HG03432 (cell line): ENCODE measurements at regions not wholly inside any gene's neighbourhood (a gene's known extent, or its start where the extent isn't known, plus 50 kb on each side); places are given as distances from the start of the nearest gene placed in this dataset.
A peak's percentile ranks its signal among the peaks of the same experiment; 100 is the strongest.

ENCODE experiments used
- ATAC-seq: cut with Tn5 transposase; IDR thresholded peaks from one replicate; pipeline ENCODE4 v1.9.1; 2021; ENCODE audit warnings: mild to moderate bottlenecking, moderate library complexity; ENCODE audit not compliant: unreplicated experiment

DNA sequence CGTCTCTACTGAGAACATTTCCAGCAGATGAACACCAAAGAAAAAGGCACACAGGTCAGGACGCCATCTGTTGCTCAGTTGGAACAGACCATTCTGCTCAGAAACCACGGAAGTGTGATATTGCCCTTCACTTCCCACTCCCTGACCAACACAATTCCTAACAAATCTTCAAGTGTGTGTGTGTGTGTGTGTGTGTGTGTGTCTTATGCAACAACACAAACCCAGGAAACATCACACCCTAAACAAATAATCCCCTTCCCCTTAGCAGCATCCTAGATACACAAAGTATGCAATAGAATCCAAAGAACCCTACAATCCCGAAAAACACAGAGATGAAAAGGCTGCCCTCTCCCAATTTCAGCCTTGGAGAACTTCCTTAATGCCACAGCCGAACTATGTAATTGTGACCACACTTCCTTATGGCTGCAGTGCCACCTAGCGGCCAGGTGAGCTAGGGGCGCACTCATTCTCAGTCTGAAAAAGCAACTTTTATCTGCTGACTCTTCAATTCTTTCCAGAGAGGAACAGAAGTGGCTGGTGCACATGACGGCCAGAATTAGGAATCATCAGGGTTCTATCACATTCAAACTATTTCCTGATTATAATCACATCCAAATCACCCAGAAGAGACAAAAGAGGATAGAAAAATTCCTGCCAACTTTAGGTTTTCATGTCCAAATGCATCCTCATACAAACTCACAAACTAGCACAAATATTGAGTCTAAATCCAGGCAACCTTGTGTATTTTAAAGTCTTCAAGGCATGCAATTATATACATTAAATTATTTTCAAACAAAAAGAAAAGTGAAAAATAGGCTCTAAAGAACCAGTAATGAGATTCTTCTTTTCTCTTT lies 164.9 kb downstream of the DHX15 start:
- peak; percentile 91 for ATAC-seq

DNA sequence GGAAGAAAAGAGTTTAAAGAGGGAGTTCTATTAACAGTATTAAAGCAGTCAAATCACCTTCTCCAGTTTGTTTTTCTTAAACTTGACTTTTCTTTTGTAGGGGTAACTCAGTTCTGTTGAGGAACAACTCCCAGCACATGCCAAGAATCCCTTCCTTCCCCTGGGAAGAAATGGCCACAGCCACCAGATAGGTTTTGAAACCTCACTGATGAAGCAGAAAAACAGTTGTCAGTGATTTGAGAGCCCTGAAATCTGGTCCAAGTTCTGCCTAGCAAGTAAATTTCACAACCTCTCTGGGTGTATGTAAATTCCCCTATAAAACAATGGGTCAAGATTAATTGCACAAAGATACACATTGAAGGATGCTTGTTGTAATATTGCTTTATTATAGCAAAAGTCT lies 167.1 kb downstream of the DHX15 start:
- ATAC-seq: no peak

DNA sequence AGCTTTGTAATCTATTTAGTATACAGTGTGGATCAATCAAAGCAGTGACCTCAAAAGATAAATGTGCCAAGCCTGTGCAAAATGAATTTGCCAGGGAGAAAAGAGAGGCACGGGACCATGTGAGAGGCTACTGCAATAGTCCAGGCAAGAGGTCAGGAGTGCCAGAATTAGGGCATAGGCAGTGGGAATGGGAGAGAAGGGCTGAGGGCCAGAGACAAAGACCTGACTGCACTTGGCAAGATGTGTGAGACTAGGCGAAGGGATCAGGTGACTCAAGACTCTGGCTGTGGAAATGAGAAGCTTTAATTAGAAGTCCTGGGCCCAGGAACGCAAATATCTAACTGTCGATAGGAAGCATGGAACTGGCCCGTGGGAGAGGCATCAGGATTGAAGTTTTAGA lies 168.1 kb downstream of the DHX15 start:
- ATAC-seq: no peak

DNA sequence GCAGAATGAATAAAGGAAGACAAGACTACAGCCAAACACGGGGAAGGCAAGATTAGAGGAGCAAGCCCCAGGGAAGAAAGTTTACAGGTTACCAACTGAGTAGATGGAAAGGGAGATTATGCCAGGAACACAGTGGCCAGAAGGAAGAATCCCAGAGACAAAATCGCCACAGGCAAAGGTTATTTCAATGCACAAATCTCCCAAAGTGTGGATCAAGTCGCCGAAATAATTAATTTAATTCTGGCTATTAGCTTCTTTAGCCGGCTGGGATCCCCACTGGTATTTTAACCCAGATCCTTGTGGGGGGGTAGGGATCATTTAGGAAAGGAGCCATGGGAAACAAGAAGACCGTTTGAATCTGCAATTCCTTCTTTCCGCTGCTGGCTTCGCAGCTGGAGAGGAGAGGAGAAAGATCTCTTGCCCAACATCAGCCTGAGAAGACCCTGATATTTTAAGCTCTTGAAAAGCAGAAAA lies 171.0 kb downstream of the DHX15 start:
- no peak for ATAC-seq

DNA sequence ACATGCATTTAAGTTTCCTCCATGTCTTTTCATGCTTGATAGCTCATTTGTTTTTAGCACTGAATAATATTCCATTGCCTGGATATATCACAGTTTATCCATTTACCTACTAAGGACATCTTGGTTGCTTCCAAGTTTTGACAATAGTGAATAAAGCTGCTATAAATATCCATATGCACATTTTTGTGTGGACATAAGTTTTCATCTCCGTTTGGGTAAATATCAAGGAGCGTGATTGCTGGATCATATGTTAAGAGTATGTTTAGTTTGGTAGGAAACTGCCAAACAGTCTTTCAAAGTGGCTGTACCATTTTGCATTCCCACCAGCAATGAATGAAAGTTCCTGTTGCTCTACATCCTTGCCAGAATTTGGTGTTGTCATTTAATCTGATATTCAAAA lies 172.5 kb downstream of the DHX15 start:
- no peak for ATAC-seq

DNA sequence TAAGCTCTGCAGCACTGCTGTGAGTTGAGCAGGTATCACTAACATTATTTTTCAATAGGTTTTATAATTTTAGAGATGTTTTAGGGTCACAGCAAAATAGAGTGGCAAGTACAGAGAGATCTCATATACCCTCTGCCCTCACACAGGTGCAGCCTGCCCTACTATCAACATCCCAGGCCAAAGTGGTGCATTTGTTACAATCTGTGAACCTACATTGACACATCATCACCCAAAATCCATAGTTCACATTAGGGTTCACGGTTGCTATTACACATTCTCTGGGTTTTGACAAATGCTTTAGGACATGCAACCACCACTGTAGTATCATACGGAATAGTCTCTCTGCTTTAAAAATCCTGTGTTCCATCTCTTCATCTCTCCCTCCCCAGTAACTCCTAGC lies 173.1 kb downstream of the DHX15 start:
- ATAC-seq: no peak

DNA sequence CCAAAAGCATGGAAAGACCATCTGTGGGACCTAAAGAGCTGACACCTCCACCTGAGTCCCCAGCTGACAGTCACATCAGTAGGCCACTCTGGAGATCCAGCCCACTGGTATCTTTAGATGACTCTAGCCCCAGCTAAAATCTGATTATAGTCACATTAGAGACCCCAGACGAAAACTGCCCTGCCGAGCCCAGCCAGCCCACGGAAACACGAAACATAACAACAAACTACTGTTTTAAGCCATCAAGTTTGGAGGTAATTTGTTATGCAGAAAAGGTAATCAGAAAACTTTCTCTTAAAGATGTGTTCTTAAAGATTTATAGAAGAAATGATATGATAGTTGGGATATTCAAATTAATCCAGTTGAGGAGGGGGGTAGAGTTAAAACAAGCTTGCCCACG lies 175.7 kb downstream of the DHX15 start:
- no peak for ATAC-seq

DNA sequence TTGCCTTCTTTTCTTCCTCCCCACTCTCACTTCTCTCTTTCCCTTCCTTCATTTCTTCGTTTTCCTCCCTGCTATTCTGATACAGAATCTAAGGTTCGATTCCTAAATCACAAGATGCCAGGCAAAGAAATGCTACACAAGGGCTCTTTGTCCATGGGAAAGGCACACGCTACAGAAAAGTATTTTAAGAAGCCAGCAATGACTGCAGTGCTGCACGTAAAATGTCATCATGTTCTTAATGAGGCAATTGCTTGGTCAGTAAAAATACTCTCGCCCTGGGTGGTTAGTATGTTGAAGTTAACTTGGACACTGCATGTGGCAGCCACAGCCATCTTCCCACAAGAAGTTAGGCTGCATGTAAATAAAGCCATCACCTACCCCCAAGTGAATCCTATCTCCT lies 178.4 kb downstream of the DHX15 start:
- no peak for ATAC-seq

DNA sequence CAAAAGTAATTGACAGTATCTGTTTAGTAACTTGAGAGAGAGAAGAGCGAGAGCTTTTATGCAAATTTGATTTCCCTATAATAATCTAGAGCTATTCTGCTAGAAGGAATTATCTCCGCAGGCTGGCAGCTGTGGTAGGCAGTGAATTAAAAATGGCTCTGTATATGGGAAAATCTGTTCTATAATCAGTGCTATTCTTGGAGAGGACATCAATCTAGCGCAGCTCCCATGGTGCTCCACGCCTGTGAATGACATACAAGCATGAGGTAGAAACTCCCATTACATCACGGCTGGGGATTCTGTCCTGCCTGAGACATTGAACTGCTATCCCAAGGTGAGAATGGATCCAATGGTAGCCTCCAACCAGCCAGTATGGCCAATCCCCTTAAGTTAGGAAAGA lies 179.0 kb downstream of the DHX15 start:
- ATAC-seq: no peak

DNA sequence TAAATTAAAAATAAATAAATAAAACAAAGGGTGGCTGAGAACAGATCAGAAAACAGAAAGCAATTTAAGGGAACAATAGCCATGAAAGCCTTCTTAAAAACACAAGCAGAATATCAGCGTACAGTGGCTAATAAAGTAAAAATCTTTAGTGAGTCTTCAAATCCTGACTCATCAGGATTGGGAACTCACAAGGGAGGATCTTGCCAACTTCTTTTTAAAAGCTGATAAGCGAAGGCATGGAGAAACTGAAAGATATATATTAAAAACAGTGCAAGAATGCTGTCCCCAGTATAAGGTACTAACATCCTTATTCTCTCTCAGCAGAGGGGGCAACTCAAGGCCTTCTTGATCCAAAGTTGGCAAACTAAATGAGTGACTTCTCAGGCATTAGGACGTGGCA lies 180.1 kb downstream of the DHX15 start:
- no peak for ATAC-seq

DNA sequence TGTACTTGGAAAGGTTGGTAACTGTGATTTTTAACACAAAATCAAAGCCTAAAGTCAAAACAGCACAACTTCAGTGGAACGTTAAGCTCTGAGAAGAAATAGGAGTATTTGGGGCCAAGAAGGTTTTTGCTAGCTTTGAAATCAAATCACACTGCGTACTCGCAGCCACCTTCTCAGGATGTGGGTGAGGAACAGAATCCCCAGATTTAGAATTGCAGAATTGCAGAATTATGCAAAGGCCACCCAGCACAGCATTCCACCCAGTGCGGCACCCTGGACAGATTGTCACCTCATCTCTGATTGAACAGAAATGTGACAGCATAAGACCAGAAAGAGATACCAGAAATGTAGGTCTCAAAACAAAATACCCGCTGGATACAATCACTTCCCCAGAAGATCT lies 181.1 kb downstream of the DHX15 start:
- no peak for ATAC-seq

DNA sequence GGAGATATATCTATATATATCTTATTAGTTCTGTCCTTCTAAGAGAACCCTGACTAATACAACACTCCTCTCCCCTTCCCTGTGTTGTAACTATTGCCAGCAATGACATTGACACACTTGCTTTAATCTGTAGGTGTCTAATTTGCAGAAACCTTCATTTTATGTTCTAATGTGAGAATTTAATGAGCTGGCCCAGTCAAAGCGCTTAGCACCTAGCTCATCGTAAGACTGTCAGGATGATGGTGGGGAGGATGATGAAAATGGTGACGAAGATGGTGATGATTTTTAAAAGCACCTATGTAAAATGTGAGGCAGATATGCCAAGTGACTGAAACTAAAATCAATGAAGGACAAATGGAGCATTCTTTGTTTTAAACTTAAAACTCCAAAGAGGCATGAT lies 183.8 kb downstream of the DHX15 start:
- no peak for ATAC-seq

DNA sequence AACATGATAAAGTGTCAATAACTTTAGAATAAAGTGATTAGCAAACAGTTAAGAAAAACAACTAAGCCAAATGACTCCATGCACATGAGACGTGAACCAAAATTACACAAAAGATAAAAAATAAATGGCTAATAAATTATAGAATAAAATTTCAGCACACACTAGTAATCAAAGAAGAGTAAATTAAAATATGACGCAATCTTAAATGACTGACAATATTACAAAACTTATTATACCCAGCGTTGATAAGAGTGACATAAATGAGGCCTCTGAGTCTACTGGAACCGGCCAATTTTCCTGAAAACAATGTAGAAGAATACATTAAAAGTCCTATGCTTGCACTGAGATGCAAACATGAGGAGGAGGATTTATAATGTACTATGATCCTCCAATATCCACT lies 187.4 kb downstream of the DHX15 start:
- ATAC-seq: no peak

DNA sequence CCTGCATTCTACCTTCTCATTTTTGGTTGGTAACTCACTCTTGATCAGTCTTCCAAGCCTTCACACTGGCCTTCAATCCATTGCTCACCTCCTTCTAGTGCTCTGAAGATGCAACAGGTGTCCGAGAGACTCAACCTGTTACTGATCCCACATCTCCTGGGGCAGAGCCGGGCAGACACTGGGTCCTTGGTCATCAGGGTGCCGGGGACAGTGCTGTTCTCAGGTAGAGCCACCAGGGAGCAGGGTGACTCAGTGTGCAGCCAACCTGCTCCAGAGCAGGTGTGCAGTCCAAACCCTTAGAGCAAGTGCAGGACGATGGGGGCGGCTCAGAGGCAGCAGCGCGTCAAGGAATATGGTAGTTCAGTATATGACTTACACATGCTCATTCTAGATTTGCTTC lies 188.4 kb downstream of the DHX15 start:
- no peak for ATAC-seq

DNA sequence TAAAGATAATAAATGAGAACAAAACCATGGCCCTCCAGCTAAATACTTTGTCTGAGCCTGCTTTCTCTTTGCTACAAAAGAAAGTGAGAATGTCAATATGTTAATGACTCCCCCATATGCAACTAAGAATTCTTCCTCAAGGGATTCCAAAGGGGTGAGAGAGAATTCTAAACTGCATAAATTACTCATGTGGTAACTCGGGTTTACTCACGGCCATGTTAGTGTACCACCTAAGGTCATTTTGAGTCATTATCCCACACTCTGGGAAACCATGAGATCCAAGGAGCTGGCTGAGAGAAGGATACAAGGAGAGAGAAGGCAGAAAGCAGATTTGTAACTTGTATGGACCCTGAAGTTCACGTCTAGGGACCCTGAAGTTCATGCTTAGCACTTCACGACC lies 190.3 kb downstream of the DHX15 start:
- ATAC-seq: no peak

DNA sequence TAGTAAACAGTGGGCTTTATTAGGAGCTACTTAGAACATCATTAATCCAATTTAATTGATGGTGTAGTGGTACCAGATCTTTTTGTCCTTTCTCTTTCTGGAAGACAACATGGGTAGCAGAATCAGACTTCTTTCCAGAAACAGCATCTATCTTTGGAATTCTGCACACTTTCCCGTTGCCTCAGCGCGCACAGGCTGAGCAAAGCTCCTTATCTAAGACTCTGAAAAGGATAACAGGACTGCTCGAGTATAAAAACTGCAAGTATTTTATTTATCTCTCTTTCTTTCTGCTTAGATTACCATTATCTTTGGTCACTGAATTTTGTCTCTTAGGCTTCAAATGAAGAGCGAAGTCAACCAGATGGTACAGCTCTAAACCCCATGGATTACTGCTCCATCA lies 191.7 kb downstream of the DHX15 start:
- ATAC-seq: no peak

DNA sequence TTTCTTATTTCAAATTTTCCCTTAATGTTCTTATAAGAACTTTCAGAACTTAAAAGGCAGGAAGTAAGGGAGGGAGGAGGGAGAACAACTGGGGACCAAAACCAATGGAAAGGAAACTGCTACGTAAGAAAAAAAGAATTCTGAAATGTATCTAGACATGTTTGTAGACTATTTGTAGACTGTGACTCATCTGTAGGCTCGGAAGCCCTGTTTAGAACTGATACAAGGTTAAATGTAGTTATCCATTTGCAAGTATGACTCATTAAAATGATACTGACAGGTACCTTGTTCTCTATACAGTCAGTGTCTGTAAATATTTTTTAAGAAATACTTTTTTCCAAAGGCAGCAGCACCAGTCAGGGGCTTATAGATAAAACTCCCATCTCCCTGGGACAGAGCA lies 202.0 kb downstream of the DHX15 start:
- peak; percentile 99 for ATAC-seq

DNA sequence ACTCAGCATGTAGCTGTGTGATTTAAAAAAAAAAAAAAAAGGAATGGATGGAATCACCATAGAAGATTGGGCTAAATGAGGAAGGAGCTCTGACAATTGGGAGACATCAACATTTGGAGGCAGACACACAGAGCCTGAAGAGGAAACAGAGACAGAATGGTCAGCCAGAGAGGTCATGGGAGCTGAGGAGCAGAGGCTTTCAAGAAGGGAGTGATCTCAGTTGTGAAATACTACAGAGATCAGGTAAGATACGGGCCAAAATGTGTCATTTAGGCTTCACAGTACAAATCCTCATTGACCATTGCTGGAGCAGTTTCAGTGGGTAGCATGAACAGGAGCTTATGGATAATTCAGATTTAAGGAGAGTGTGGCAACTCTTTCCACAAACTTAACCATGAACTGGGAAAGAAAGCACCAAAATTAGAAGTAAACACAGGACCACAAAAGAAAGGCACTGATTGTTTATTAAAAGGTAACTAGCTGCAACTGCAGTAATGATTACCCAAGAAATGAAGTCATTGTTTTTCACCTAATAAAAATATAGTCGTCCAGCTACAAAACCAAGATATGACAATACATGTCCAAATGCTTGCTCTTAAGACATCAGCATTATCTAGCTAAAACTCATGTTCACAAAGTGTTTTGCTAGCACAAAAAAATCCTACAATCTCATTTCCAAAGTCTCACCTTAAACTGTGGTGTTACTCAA lies 203.2 kb downstream of the DHX15 start:
- ATAC-seq: no peak

DNA sequence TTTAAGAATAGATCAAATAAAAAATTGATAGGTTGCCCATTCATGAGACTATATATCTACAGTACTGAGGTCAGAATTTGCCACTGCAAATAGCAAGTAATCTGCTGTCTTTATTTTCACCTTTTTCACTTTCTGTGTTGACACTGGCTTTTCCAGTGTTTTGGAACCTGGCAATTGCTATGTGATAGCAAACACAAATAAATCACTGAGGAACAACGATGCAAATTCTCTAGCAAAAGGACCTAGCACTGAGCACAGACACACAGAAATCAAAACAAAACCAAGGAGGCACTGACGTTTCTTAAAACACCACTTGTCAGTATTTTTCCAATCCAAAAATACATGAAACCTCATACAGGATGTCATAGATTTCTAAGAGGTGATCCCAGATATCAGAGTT lies 210.7 kb downstream of the DHX15 start:
- ATAC-seq: no peak

DNA sequence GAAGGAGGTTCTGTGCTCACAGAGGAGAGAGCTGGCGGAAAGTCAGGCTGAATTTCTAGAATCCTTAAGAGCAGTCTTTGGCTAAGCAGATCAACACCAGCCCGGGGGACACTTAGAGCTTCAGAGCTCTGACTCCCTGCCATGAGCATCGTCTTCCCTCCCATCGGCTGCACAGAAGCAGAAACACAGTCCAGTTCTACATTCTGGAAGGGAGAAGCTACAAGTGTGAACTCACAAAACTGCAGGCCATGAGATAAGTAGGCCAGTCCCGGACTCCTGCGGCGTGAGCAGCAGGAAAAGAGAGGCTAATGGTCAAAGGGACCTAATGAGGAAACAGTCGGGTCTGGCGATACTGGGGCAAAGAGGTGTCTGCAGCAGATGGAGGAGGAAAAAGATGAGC lies 211.5 kb downstream of the DHX15 start:
- ATAC-seq: no peak

DNA sequence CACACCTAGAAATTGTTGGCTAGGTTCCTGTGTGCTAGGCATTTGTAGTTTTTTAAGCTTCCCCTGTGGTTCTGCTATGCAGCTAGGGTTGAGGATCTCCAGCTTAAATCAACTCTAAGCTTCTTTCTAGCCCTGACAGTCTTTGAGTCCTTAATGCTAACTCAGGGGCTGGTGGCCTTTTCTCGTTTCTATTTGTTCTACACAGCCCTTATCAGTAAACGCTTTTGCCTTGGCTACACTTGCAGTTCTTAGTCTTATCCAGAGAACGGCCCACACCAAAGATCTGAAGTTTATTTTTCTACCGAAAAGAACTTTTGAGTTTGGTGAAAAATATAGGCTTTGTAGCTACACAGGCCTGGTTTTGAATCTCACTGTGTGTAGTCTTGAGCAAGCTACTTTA lies 212.0 kb downstream of the DHX15 start:
- ATAC-seq: no peak

DNA sequence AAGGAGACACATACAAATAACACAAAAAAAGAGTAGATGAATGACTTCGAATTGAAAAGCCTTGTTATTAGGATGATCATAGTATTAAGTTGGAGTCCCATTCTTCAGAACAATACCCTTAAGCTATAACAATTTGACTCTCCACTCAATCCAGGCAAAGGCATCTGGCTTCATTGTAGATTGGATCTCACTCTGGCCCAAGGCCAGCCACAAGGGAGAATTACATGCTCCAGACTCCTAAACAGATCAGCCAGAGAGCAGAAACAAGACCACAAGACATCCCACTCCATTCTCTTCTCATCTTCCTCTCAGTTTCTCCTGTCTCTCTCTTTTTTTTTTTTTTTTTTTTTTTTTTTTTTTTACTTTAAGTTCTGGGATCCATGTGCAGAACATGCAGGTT lies 213.9 kb downstream of the DHX15 start:
- ATAC-seq: no peak
